OCI-LY1 (cell line): ENCODE measurements at regions not wholly inside any gene's neighbourhood (a gene's known extent, or its start where the extent isn't known, plus 50 kb on each side); places are given as distances from the start of the nearest gene placed in this dataset.

Source experiments
- H2AFZ ChIP-seq: fragments of 200-600 bp; sonication (generic), shearing (Covaris generic); 2 replicates; pipeline ENCODE4 v1.6.0; 2014; ENCODE audit warnings: antibody characterized with exemption, mild to moderate bottlenecking, low read length
- H3F3A ChIP-seq: fragments of 200-600 bp; sonication (generic), shearing (Covaris generic); 2 replicates; pipeline ENCODE4 v1.6.0; 2014; ENCODE audit warnings: mild to moderate bottlenecking, antibody characterized with exemption, low read length, moderate library complexity; ENCODE audit not compliant: insufficient read depth
- H3K27ac ChIP-seq: fragments of 200-600 bp; sonication (generic); 2 replicates; pipeline ENCODE4 v1.5.1; 2014; ENCODE audit warnings: low read length, mixed run types, mild to moderate bottlenecking, low read depth; ENCODE audit not compliant: poor library complexity, severe bottlenecking
- H3K27me3 ChIP-seq: fragments of 200-600 bp; sonication (generic); 2 replicates; pipeline ENCODE4 v1.6.0; 2014; ENCODE audit warnings: antibody characterized with exemption, mild to moderate bottlenecking, low read length, moderate library complexity; ENCODE audit not compliant: insufficient read depth
- H3K36me3 ChIP-seq: fragments of 200-600 bp; sonication (generic); 2 replicates; pipeline ENCODE4 v1.6.1; 2014; ENCODE audit warnings: mild to moderate bottlenecking, antibody characterized with exemption, low read length, moderate library complexity, mixed read lengths; ENCODE audit not compliant: insufficient read depth
- H3K4me1 ChIP-seq: fragments of 200-600 bp; sonication (generic); 2 replicates; pipeline ENCODE4 v1.5.1; 2014; ENCODE audit warnings: mild to moderate bottlenecking, low read length, moderate library complexity; ENCODE audit not compliant: insufficient read depth, severe bottlenecking
- H3K4me2 ChIP-seq: fragments of 200-600 bp; sonication (generic), shearing (Covaris generic); 2 replicates; pipeline ENCODE4 v1.6.1; 2014; ENCODE audit warnings: low read length
- H3K4me3 ChIP-seq: fragments of 200-600 bp; sonication (generic); 2 replicates; pipeline ENCODE4 v1.5.1; 2014; ENCODE audit warnings: low read length, low read depth, mild to moderate bottlenecking, mixed read lengths; ENCODE audit not compliant: poor library complexity, severe bottlenecking
- H3K79me2 ChIP-seq: fragments of 200-600 bp; shearing (Covaris generic); 2 replicates; pipeline ENCODE4 v1.6.1; 2016; ENCODE audit warnings: mixed run types, low read length, mixed read lengths; ENCODE audit not compliant: insufficient read depth
- H3K9ac ChIP-seq: fragments of 200-600 bp; sonication (generic), shearing (Covaris generic); 2 replicates; pipeline ENCODE4 v1.6.1; 2014; ENCODE audit warnings: mild to moderate bottlenecking, low read length, mixed read lengths
- H3K9me2 ChIP-seq: fragments of 200-600 bp; sonication (generic), shearing (Covaris generic); 2 replicates; pipeline ENCODE4 v1.6.1; 2014; ENCODE audit warnings: low read depth, mild to moderate bottlenecking, low read length, mixed read lengths
- H3K9me3 ChIP-seq: fragments of 200-600 bp; shearing (Covaris generic); 2 replicates; pipeline ENCODE4 v1.6.1; 2014; ENCODE audit warnings: low read length, mixed read lengths
- H4K20me1 ChIP-seq: fragments of 200-600 bp; sonication (generic), shearing (Covaris generic); 2 replicates; pipeline ENCODE4 v1.6.0; 2016; ENCODE audit warnings: mild to moderate bottlenecking, low read length; ENCODE audit not compliant: insufficient read depth
- CTCF ChIP-seq: fragments of 200-600 bp; sonication (generic), shearing (Covaris generic); IDR thresholded peaks from 2 replicates; pipeline ENCODE4 v1.5.1; 2017; ENCODE audit warnings: mild to moderate bottlenecking, antibody characterized with exemption, low read length, moderate library complexity, mixed read lengths
- EZH2 ChIP-seq: fragments of 200-600 bp; sonication (generic), shearing (Covaris generic); IDR thresholded peaks from 2 replicates; pipeline ENCODE4 v1.8.0; 2017; ENCODE audit warnings: borderline replicate concordance, mixed run types, mild to moderate bottlenecking, antibody characterized with exemption, low read length, moderate library complexity, mixed read lengths

- Histone ChIP-seq H3K36me3 (no peaks in the 10 kb centered on the region), H3F3A (no peaks in the 10 kb centered on the region), H3K9ac (no peak overlapping the region), H3K27me3 (no peaks in the 10 kb centered on the region), H3K4me2 (no peak overlapping the region), H3K4me1 (no peaks in the 10 kb centered on the region), H3K9me2 (no peaks in the 10 kb centered on the region), H3K79me2 (no peaks in the 10 kb centered on the region), H4K20me1 (no peaks in the 10 kb centered on the region), H3K4me3 (no peak overlapping the region), H2AFZ (no peak overlapping the region), H3K9me3 (no peaks in the 10 kb centered on the region), H3K27ac (no peak overlapping the region)
- TF ChIP-seq EZH2 = no peak
These were observed 212.9 kb downstream of the CYP26B1 start for GRCh38 chr2:71934595-71935261.

GRCh38 chr2:71934320-71934593, 213.4 kb downstream of the CYP26B1 start:
- H2AFZ ChIP-seq = no peak overlapping the region
- H3K79me2 ChIP-seq = no peaks in the 10 kb centered on the region
- no peaks in the 10 kb centered on the region for H3K4me1 ChIP-seq
- no peak overlapping the region for H3K27ac ChIP-seq
- no peaks in the 10 kb centered on the region for H3F3A ChIP-seq
- no peak overlapping the region for H3K4me2 ChIP-seq
- H3K27me3 ChIP-seq = no peaks in the 10 kb centered on the region
- H4K20me1 ChIP-seq = no peaks in the 10 kb centered on the region
- H3K9ac ChIP-seq = no peak overlapping the region
- no peaks in the 10 kb centered on the region for H3K36me3 ChIP-seq
- no peaks in the 10 kb centered on the region for H3K9me2 ChIP-seq
- H3K4me3 ChIP-seq = no peak overlapping the region
- no peak for TF ChIP-seq CTCF
- H3K9me3 ChIP-seq = no peaks in the 10 kb centered on the region

GRCh38 chr2:71933467-71934319, 214.0 kb downstream of the CYP26B1 start:
- Histone ChIP-seq H4K20me1 (no peaks in the 10 kb centered on the region), H3F3A (no peaks in the 10 kb centered on the region), H3K79me2 (no peaks in the 10 kb centered on the region), H3K27me3 (no peaks in the 10 kb centered on the region), H3K4me3 (no peak overlapping the region), H3K36me3 (no peaks in the 10 kb centered on the region), H3K9me3 (no peaks in the 10 kb centered on the region), H3K27ac (no peak overlapping the region), H2AFZ (no peak overlapping the region), H3K9ac (no peak overlapping the region), H3K4me2 (no peak overlapping the region), H3K4me1 (no peaks in the 10 kb centered on the region), H3K9me2 (no peaks in the 10 kb centered on the region)
- TF ChIP-seq EZH2 (no peak), CTCF (no peak)
